ENCODE measurements at regions not wholly inside any gene's neighbourhood (a gene's known extent, or its start where the extent isn't known, plus 50 kb on each side); places are given as distances from the start of the nearest gene placed in this dataset.

DNA sequence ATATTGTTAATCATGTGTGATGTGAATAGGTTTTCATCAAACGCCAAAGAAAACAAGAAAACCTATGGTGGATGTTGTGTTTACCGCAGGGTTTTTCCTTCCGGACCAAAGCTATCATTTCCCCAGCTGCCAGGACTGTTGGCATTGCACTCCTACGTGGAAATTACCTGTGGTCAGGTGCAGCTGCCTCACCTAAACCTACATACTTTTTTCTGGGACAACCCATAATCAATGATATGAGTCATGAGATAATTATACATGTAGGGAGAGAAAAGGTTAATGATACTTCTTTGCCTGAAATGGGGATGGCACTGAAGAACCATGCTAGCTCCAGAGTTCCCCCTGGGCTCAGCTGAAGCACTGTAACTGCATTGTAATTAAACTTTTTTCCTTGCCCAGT, 223.6 kb upstream of the SEMA3E start:
- Histone ChIP-seq H3K4me3 (no peak overlapping the region), H3K27ac (no peak overlapping the region), H3K4me1 (no peaks in the 10 kb centered on the region), H3K27me3 (no peaks in the 10 kb centered on the region), H3K36me3 (no peaks in the 10 kb centered on the region), H3K9me3 (no peaks in the 10 kb centered on the region)
- no peak for DNase-seq
- TF ChIP-seq CTCF (IDR thresholded peaks at IDR 0.05) = no peak
- no peak for TF ChIP-seq POLR2A (IDR thresholded peaks at IDR 0.05)
- intact Hi-C loops (cut with DNase I) = no loop called here
- WGBS (ENCODE audit: insufficient coverage, low coverage, low lambda C conversion rate, missing lambda C conversion rate) = 54% methylated on average over 4 of the region's 4 CpGs
- no peak for ATAC-seq

GRCh38 chr7:83870515-83870914, 221.6 kb upstream of the SEMA3E start:
- ATAC-seq (no peak), DNase-seq (no peak)
- intact Hi-C loops (cut with DNase I) = no loop called here
- no peaks in the 10 kb centered on the region for H3K9me3 ChIP-seq
- no peaks in the 10 kb centered on the region for H3K4me1 ChIP-seq
- H3K27ac ChIP-seq = no peak overlapping the region
- H3K4me3 ChIP-seq = no peak overlapping the region
- no peaks in the 10 kb centered on the region for H3K36me3 ChIP-seq
- WGBS (ENCODE audit: insufficient coverage, low coverage, low lambda C conversion rate, missing lambda C conversion rate) = 50% methylated on average over 1 of the region's 1 CpG
- TF ChIP-seq CTCF (IDR thresholded peaks at IDR 0.05) = no peak
- TF ChIP-seq POLR2A (IDR thresholded peaks at IDR 0.05) = no peak
- H3K27me3 ChIP-seq = no peaks in the 10 kb centered on the region

DNA sequence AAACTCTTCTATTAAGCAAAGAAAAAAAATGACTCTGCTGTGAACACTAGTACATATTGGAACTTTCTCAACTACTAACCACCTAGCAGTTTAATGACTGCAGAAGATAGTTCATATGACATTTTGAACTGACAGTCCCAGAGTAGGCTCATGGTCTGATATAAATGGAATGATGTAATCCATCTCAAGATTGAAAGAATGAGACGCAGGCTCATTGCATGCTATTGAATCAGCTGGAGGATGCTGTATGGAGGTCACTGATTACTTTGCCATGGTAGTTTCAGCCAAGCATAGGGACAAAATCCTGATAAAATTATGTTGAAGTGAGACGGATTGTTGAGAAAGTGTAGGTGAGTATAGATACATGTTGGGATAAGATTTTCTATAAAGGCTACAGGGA, 217.6 kb upstream of the SEMA3E start:
- TF ChIP-seq POLR2A (IDR thresholded peaks at IDR 0.05) (no peak), CTCF (IDR thresholded peaks at IDR 0.05) (no peak)
- Histone ChIP-seq H3K27me3 (no peaks in the 10 kb centered on the region), H3K36me3 (no peaks in the 10 kb centered on the region), H3K4me3 (no peak overlapping the region), H3K27ac (no peak overlapping the region), H3K9me3 (no peaks in the 10 kb centered on the region), H3K4me1 (no peaks in the 10 kb centered on the region)
- WGBS (ENCODE audit: insufficient coverage, low coverage, low lambda C conversion rate, missing lambda C conversion rate) = 35% methylated on average over 2 of the region's 2 CpGs
- no peak for ATAC-seq
- intact Hi-C loops (cut with DNase I) = no loop called here
- no peak for DNase-seq

GRCh38 chr7:83864551-83864950, 215.6 kb upstream of the SEMA3E start:
- Histone ChIP-seq H3K27ac (no peak overlapping the region), H3K27me3 (no peaks in the 10 kb centered on the region), H3K36me3 (no peaks in the 10 kb centered on the region), H3K4me1 (no peaks in the 10 kb centered on the region), H3K9me3 (no peaks in the 10 kb centered on the region), H3K4me3 (no peak overlapping the region)
- DNase-seq = no peak
- intact Hi-C loops (cut with DNase I) = no loop called here
- no peak for ATAC-seq
- WGBS (ENCODE audit: insufficient coverage, low coverage, low lambda C conversion rate, missing lambda C conversion rate) = 33% methylated on average over 2 of the region's 2 CpGs
- TF ChIP-seq CTCF (IDR thresholded peaks at IDR 0.05) (no peak), POLR2A (IDR thresholded peaks at IDR 0.05) (no peak)

- H3K9me3 ChIP-seq = no peaks in the 10 kb centered on the region
- no peak overlapping the region for H3K27ac ChIP-seq
- no peak for ATAC-seq
- no peak overlapping the region for H3K4me3 ChIP-seq
- no peak for DNase-seq
- no peaks in the 10 kb centered on the region for H3K27me3 ChIP-seq
- 65% methylated on average over 2 of the region's 2 CpGs for WGBS (ENCODE audit: insufficient coverage, low coverage, low lambda C conversion rate, missing lambda C conversion rate)
- H3K36me3 ChIP-seq = no peaks in the 10 kb centered on the region
- no peaks in the 10 kb centered on the region for H3K4me1 ChIP-seq
- intact Hi-C loops (cut with DNase I) = no loop called here
- TF ChIP-seq CTCF (IDR thresholded peaks at IDR 0.05) = no peak
- no peak for TF ChIP-seq POLR2A (IDR thresholded peaks at IDR 0.05)
Measured at GRCh38 chr7:83863906-83864305, 215.0 kb upstream of the SEMA3E start.

All from right lobe of liver (tissue), 6 donors.